NCI-H187 (cell line): ENCODE measurements at regions not wholly inside any gene's neighbourhood (a gene's known extent, or its start where the extent isn't known, plus 50 kb on each side); places are given as distances from the start of the nearest gene placed in this dataset.
"Not testable (repeated sequence)": the region's sequence is repeated elsewhere in the genome, so short reads cannot be mapped to it uniquely, and the experiment has no call there.

Experiments used
- DNase-seq, 2 experiments: peaks; one replicate each; lab custom pipeline; 2025; lab: John Stamatoyannopoulos, UW

GRCh38 chr9:115880221-115880885 lies 273.2 kb upstream of the PAPPA start:
- DNase-seq, result no peak

GRCh38 chr9:115882911-115883310 lies 270.7 kb upstream of the PAPPA start:
- DNase-seq, result no peak

- no peak for DNase-seq
Measured at GRCh38 chr9:115883467-115884329, 269.9 kb upstream of the PAPPA start.

DNA sequence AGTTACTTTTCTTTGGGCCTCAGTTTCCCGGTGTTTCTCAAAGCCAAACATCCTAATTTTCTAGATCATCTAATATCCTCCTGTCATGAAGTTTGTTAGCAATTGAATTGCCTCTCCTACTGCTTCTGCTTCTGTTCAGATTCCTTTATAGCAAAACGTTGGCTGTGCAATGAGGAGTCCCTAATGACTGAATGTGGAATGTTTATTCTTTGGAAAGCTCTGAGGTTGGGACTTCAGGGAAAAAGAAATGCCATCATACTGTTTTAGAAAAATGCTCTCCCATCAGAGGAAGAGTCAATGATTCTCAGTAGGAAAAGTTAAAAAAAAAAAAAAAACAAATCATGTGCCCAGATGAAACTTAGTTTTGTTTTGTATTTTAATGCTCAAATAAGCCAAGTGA lies 268.7 kb upstream of the PAPPA start:
- DNase-seq, result no peak

DNA sequence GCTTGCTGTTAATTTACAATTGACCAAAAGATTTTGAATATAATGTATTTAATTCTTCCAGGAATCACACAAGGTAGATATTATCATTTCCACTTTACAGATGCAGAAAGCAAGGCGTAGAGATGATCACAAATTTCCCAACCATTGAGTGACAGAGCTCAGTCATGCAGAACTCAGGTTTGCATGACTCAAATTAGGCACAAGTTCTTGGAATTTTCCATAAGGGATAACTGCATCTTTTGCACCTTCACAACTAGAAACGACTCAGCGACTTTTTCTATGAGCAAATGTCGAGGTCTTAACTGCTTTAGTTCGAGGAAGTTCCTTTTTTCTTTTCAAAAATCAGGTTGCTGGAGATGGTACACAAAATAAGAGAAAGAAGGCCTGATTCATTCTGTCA lies 265.5 kb upstream of the PAPPA start:
- DNase-seq, result no peak

GRCh38 chr9:115891929-115892328 lies 261.7 kb upstream of the PAPPA start:
- DNase-seq, result no peak

DNA sequence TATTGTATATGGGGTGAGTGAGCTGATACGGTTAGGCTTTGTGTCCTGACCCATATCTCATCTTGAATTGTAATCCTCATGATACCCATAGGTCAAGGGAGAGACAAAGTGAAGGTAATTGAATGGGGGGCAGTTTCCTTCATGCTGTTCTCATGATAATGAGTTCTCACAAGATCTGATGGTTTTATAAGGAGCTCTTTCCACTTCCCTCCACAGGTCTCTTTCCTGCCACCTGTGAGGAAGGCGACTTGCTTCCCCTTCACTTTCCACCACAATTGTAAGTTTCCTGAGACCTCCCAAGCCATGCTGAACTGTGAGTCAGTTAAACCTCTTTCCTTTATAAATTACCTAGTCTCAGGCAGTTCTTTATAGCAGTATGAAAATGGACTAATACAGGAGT lies 255.1 kb upstream of the PAPPA start:
- not testable (repeated sequence) for DNase-seq

- no peak for DNase-seq
Measured at GRCh38 chr9:115900698-115901097, 252.9 kb upstream of the PAPPA start.

DNA sequence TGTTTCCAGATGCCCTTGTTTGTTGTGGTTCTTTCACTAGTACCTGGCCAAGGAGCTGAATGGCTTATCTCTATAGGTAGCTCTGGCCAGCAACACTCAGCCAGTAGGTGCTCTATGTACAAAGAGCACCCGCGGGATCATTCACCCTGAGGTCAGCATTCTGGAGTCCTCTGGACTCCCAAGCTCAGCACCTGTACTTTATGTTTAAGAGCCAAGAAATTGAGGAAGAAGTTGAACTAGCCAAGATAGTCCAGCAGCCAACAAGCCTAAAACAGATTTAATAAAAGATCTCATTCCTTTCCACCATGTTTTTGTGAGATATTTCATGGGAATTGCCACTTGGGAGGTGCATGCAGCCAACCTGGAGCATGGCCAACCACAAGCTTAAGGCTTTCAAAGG lies 242.6 kb upstream of the PAPPA start:
- no peak for DNase-seq

GRCh38 chr9:115912086-115912485 lies 241.5 kb upstream of the PAPPA start:
- no peak for DNase-seq

DNA sequence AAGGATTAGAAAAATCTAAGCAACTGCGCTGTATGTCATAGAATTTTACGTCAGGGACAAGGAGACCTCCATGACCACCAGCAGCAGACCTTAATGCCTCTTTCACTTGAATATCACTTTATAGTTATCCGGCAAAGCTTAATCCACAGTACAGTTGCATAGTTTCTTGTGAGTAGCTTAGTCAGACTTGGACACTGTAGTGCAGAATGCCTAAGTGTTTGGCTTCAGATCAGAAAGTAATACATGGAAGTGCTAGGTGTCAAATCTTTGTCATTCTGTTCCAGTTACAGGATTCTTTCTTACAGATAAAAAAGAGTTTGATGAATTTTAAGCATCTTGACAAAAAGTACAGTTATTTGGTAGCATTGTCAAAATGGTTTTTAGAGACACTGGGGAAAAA lies 239.9 kb upstream of the PAPPA start:
- no peak for DNase-seq

DNA sequence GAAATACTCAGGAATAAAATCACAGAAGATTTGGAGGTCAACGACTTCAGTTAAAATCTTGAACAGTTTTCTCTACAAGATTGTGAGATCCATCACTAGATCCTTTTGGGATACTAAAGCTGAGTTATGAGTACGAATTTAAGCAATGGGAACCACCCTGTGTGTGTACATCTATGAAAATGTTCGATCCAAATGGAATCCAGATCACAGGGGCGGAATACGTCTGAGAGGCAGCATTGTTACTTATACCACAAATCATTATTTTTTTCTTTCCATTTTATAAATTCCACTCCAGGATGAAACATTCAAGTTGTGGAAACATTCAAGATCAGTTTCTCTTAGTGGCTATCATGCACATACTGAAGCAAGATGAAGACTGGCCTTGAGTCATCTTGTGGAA lies 239.3 kb upstream of the PAPPA start:
- no peak for DNase-seq

DNA sequence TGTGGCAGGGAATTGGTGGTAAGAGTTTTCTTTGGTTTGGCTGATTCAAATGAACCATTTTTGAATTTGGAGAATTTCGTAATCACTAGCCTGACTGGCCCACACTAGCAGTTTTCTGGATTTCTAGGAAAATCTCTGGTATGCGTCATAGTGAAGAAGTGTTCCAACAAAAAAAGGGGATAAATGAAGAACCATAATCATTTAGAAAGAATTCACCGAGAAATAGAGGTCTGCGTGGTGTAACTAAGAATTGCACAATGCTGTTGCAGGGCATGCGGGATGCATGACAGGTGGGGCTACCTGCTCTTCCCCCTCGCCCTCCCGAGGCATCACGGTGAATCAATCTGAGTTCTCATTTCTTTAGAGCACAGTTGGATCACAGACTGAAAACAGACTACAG lies 232.3 kb upstream of the PAPPA start:
- no peak for DNase-seq

- no peak for DNase-seq
Measured at GRCh38 chr9:115922444-115922843, 231.1 kb upstream of the PAPPA start.

DNA sequence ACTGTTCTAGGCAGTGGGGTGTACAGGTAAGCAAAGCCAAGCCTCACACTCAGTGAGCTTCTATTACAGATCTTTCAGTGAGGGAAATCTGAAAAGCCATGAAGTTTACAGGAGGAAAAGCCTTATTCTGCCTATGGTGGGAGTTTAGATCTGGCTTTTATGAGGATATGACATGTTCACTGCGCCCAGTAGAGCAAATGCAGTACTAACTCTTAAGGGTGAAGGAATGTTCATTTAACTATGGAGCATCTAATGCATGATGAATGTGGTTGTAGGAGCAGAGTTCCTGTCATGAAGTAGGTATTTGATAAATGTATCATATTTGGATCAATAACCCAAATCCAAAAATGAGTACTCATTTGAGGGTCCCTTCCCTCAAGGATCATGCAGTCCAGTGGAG lies 230.2 kb upstream of the PAPPA start:
- DNase-seq, result no peak

DNA sequence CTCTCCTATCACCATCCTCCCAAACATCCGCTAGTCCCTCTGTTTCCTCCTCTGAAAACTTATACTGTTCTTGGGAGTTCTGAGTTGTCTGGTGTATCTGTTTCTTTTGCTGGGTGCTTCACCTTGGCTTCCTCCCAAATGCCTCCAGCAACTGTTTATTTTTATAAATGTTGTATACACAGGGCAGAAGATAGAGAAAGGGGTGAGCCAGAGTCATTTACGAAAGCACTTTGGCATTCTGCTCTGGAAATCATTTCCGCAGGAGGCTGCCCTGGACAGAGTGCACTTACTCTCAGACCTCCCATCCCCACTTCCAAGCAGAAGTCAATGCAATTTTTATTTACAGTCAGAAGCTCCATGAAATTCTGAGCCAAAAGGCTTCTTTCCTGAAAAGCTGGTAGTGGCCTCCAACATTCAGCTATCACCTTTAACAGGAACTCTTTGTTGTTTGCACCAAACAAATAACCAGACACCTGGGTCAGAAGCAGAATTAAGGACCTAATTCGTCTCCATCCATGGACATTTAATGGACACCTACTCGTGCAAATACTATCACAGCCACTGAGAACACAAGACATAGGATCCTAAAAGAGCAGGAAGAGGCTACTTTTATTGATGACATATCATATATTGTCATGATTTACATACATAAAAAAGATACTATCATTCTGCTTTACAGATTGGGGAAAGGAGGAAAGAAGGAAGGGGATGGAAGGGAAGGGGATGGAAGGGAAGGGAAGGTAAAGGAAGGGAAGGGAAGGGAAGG lies 229.5 kb upstream of the PAPPA start:
- no peak for DNase-seq

DNA sequence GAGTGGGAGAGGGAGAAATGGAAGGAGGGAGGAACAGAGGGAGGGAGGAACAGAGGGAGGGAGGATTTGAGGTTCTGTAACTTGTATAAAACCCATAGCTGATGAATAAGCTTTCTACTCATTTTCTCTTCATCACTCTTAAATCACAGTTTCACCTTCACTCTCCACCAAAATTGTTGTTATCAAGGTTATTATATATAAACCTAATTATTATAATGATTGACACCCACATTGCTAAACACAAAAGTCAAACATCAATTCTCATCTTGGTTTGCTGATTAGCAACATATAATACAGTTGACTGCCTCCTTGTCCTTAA lies 229.0 kb upstream of the PAPPA start:
- DNase-seq, result no peak

DNA sequence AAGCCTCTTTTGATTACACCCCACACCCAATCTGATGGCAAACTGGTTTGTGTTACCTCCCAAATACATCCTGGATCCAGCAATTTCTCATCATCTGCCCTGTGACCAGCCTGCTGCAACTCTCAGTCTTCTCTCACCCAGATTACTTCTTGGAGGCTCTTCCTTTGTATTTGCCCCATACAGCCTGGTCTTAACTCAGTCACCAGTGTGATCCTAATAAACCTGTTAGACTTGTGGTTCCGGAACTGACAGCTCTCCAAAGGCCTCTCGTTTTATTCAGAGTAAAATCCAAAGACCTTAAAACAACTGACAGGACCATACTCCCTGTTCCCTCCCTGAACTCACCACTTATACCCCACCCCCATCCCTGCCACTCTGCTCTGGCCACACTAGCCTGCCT lies 228.2 kb upstream of the PAPPA start:
- no peak for DNase-seq

- no peak for DNase-seq
Measured at GRCh38 chr9:115930472-115930871, 223.1 kb upstream of the PAPPA start.

- no peak for DNase-seq
Measured at GRCh38 chr9:115938479-115938878, 215.1 kb upstream of the PAPPA start.

GRCh38 chr9:115939065-115939765 lies 214.4 kb upstream of the PAPPA start:
- no peak for DNase-seq

GRCh38 chr9:115941561-115942315 lies 211.9 kb upstream of the PAPPA start:
- no peak for DNase-seq
